ENCODE measurements at regions not wholly inside any gene's neighbourhood (a gene's known extent, or its start where the extent isn't known, plus 50 kb on each side); places are given as distances from the start of the nearest gene placed in this dataset.

GRCh38 chr5:135660826-135661575 lies 82.2 kb upstream of the CXCL14 start:
- peak; percentile 7 for DNase-seq

GRCh38 chr5:135657536-135658305 lies 78.9 kb upstream of the CXCL14 start:
- DNase-seq = no peak

GRCh38 chr5:135655468-135655815 lies 76.7 kb upstream of the CXCL14 start:
- DNase-seq = no peak

GRCh38 chr5:135654761-135655467 lies 76.1 kb upstream of the CXCL14 start:
- DNase-seq = no peak

GRCh38 chr5:135651156-135651555 lies 72.4 kb upstream of the CXCL14 start:
- no peak for DNase-seq

GRCh38 chr5:135650081-135650480 lies 71.3 kb upstream of the CXCL14 start:
- DNase-seq = no peak

GRCh38 chr5:135649435-135649834 lies 70.6 kb upstream of the CXCL14 start:
- DNase-seq = no peak

GRCh38 chr5:135648116-135648515 lies 69.3 kb upstream of the CXCL14 start:
- no peak for DNase-seq

GRCh38 chr5:135645336-135646180 lies 66.8 kb upstream of the CXCL14 start:
- no peak for DNase-seq

GRCh38 chr5:135644816-135645215 lies 66.0 kb upstream of the CXCL14 start:
- DNase-seq = no peak

GRCh38 chr5:135643881-135644766 lies 65.3 kb upstream of the CXCL14 start:
- DNase-seq = no peak

- no peak for DNase-seq
These were observed 64.1 kb upstream of the CXCL14 start for GRCh38 chr5:135642934-135643333.

GRCh38 chr5:135642488-135642870 lies 63.7 kb upstream of the CXCL14 start:
- no peak for DNase-seq

GRCh38 chr5:135641734-135642487 lies 63.1 kb upstream of the CXCL14 start:
- DNase-seq = no peak

GRCh38 chr5:135641319-135641718 lies 62.5 kb upstream of the CXCL14 start:
- no peak for DNase-seq

- no peak for DNase-seq
These were observed 56.7 kb upstream of the CXCL14 start for GRCh38 chr5:135635451-135635850.

- DNase-seq = no peak
These were observed 54.0 kb upstream of the CXCL14 start for GRCh38 chr5:135632798-135633197.

- no peak for DNase-seq
These were observed 52.6 kb upstream of the CXCL14 start for GRCh38 chr5:135631391-135631790.

GRCh38 chr5:135629666-135630065 lies 50.9 kb upstream of the CXCL14 start:
- no peak for DNase-seq

- DNase-seq = no peak
These were observed 50.2 kb upstream of the CXCL14 start for GRCh38 chr5:135628771-135629563.
